Activated CD8-positive, alpha-beta T cell treated with anti-CD3 and anti-CD28 coated beads for 36 hours (primary cell): ENCODE measurements at regions not wholly inside any gene's neighbourhood (a gene's known extent, or its start where the extent isn't known, plus 50 kb on each side); places are given as distances from the start of the nearest gene placed in this dataset.
A peak's percentile ranks its signal among the peaks of the same experiment; 100 is the strongest.
"Not testable (repeated sequence)": the region's sequence is repeated elsewhere in the genome, so short reads cannot be mapped to it uniquely, and the experiment has no call there.

Source experiments
- ATAC-seq: fragments of 200-7000 bp; cut with Tn5 transposase; one replicate; pipeline ENCODE4 v1.10.0; 2021; ENCODE audit warnings: mild to moderate bottlenecking, moderate library complexity
- CTCF ChIA-PET: fragments of 350-600 bp; sonication (Branson Sonifier 250); formaldehyde crosslinking; loops from one replicate; lab custom pipeline; 2021; ENCODE audit warnings: antibody characterized with exemption; lab: Charles Lee
- POLR2A ChIA-PET: fragments of 350-600 bp; sonication (Branson Sonifier 250); formaldehyde crosslinking; loops from one replicate; lab custom pipeline; 2021; ENCODE audit warnings: antibody characterized with exemption; lab: Charles Lee
- DNase-seq: peaks from one replicate; pipeline ENCODE4 v3.0.0-alpha.2; 2020
- H3K27ac Mint-ChIP-seq: one replicate; pipeline ENCODE4 v1.8.0; 2021; ENCODE audit warnings: mild to moderate bottlenecking, mixed read lengths
- H3K27me3 Mint-ChIP-seq: one replicate; pipeline ENCODE4 v1.8.0; 2021; ENCODE audit warnings: mixed read lengths
- H3K36me3 Mint-ChIP-seq: one replicate; pipeline ENCODE4 v1.8.0; 2021; ENCODE audit warnings: low read depth, mixed read lengths
- H3K4me1 Mint-ChIP-seq: one replicate; pipeline ENCODE4 v1.8.0; 2021; ENCODE audit warnings: low read depth, mixed read lengths
- H3K4me3 Mint-ChIP-seq: one replicate; pipeline ENCODE4 v1.8.0; 2021; ENCODE audit warnings: mild to moderate bottlenecking, moderate library complexity, mixed read lengths
- H3K9me3 Mint-ChIP-seq: one replicate; pipeline ENCODE4 v1.8.0; 2021; ENCODE audit warnings: mixed read lengths
- CTCF ChIP-seq: fragments of 200-600 bp; IDR thresholded peaks from one replicate; pipeline ENCODE4 v1.8.0; 2022; ENCODE audit warnings: antibody characterized with exemption, mild to moderate bottlenecking
- intact Hi-C: fragments of 100-400 bp; cut with micrococcal nuclease; formaldehyde crosslinking; loops from one replicate; pipeline ENCODE4 v1.10.0; 2022

GRCh38 chr6:27830212-27830599 lies 82.0 kb downstream of the OR2B2 start:
- ChIA-PET CTCF (interaction anchor here (1.5 kb wide), 1 partner anchor 65 kb away, joined by 6 read pairs; no protein-coding TSS in a partner anchor), POLR2A (interaction anchor here (0.7 to 11.9 kb wide), 16 partner anchors 8 to 1799 kb away, joined by 3 to 1105 read pairs (median 7); a partner anchor contains a TSS)
- Mint-ChIP-seq H3K27ac (peak overlapping the region; percentile 98), H3K27me3 (no peaks in the 10 kb centered on the region), H3K4me3 (peak overlapping the region; percentile 88), H3K4me1 (peaks cover 31% of the 10 kb centered on the region), H3K9me3 (no peaks in the 10 kb centered on the region), H3K36me3 (peaks cover 5% of the 10 kb centered on the region)
- ATAC-seq (no peak), DNase-seq (no peak)
- intact Hi-C loops = no loop called here
- TF ChIP-seq CTCF = no peak

- POLR2A ChIA-PET = interaction anchor here (0.7 to 11.9 kb wide), 14 partner anchors 8 to 1798 kb away, joined by 3 to 1105 read pairs (median 8); a partner anchor contains a TSS
- Mint-ChIP-seq H3K4me3 (peak overlapping the region; percentile 88), H3K9me3 (no peaks in the 10 kb centered on the region), H3K27ac (peak overlapping the region; percentile 98), H3K36me3 (peaks cover 5% of the 10 kb centered on the region), H3K27me3 (no peaks in the 10 kb centered on the region), H3K4me1 (peaks cover 29% of the 10 kb centered on the region)
- CTCF ChIA-PET = interaction anchor here (1.6 kb wide), 1 partner anchor 66 kb away, joined by 3 read pairs; no protein-coding TSS in a partner anchor
- intact Hi-C loops = no loop called here
- TF ChIP-seq CTCF = no peak
- ATAC-seq = no peak
- no peak for DNase-seq
These were observed 82.6 kb downstream of the OR2B2 start for GRCh38 chr6:27829453-27830211.

GRCh38 chr6:27827477-27827876 lies 84.7 kb downstream of the OR2B2 start:
- CTCF ChIA-PET, H3K27ac Mint-ChIP-seq, H3K4me3 Mint-ChIP-seq, H3K36me3 Mint-ChIP-seq, ATAC-seq, POLR2A ChIA-PET, DNase-seq, H3K27me3 Mint-ChIP-seq, intact Hi-C loops, H3K9me3 Mint-ChIP-seq: not testable (repeated sequence)
- H3K4me1 Mint-ChIP-seq = peaks cover 32% of the 10 kb centered on the region

- DNase-seq, ATAC-seq, intact Hi-C loops, CTCF ChIA-PET, H3K4me3 Mint-ChIP-seq, H3K36me3 Mint-ChIP-seq, H3K27me3 Mint-ChIP-seq, H3K9me3 Mint-ChIP-seq: not testable (repeated sequence)
- peak overlapping the region; percentile 57 for H3K27ac Mint-ChIP-seq
- peaks cover 31% of the 10 kb centered on the region for H3K4me1 Mint-ChIP-seq
- POLR2A ChIA-PET = interaction anchor here (0.6 kb wide), 1 partner anchor 12 kb away, joined by 3 read pairs; a partner anchor contains a TSS
These were observed 85.6 kb downstream of the OR2B2 start for GRCh38 chr6:27826612-27826985.

GRCh38 chr6:27825848-27826611 lies 86.2 kb downstream of the OR2B2 start:
- ChIA-PET CTCF (interaction anchor here (2.2 kb wide), 1 partner anchor 10 kb away, joined by 13 read pairs; no protein-coding TSS in a partner anchor), POLR2A (interaction anchor here (0.6 to 9.2 kb wide), 7 partner anchors 10 to 693 kb away, joined by 3 to 364 read pairs (median 185); a partner anchor contains a TSS)
- H3K9me3 Mint-ChIP-seq, H3K27me3 Mint-ChIP-seq, DNase-seq, ATAC-seq, H3K36me3 Mint-ChIP-seq, intact Hi-C loops: not testable (repeated sequence)
- Mint-ChIP-seq H3K4me3 (peak overlapping the region; percentile 65), H3K27ac (peak overlapping the region; percentile 76), H3K4me1 (peaks cover 31% of the 10 kb centered on the region)

- intact Hi-C loops = no loop called here
- no peaks in the 10 kb centered on the region for H3K27me3 Mint-ChIP-seq
- peaks cover 9% of the 10 kb centered on the region for H3K36me3 Mint-ChIP-seq
- ChIA-PET POLR2A (interaction anchor here (0.8 to 9.2 kb wide), 19 partner anchors 11 to 1805 kb away, joined by 3 to 364 read pairs (median 4); a partner anchor contains a TSS), CTCF (interaction anchor here (1.3 to 8.8 kb wide), 4 partner anchors 11 to 71 kb away, joined by 3 to 74 read pairs (median 8); a partner anchor contains a TSS)
- TF ChIP-seq CTCF = no peak
- ATAC-seq (peak; percentile 1), DNase-seq (no peak)
- H3K27ac Mint-ChIP-seq = peak overlapping the region; percentile 99
- H3K4me1 Mint-ChIP-seq = peaks cover 25% of the 10 kb centered on the region
- no peaks in the 10 kb centered on the region for H3K9me3 Mint-ChIP-seq
- H3K4me3 Mint-ChIP-seq = peak overlapping the region; percentile 91
These were observed 87.0 kb downstream of the OR2B2 start for GRCh38 chr6:27825025-27825793.

GRCh38 chr6:27824211-27825024 lies 87.8 kb downstream of the OR2B2 start:
- DNase-seq (peak; percentile 67), ATAC-seq (peak; percentile 65)
- CTCF ChIA-PET = interaction anchor here (1.3 to 8.8 kb wide), 4 partner anchors 11 to 72 kb away, joined by 3 to 74 read pairs (median 8); a partner anchor contains a TSS
- intact Hi-C loops, H3K36me3 Mint-ChIP-seq, H3K9me3 Mint-ChIP-seq, H3K27me3 Mint-ChIP-seq: not testable (repeated sequence)
- Mint-ChIP-seq H3K27ac (peak overlapping the region; percentile 99), H3K4me3 (peak overlapping the region; percentile 91), H3K4me1 (peaks cover 25% of the 10 kb centered on the region)
- POLR2A ChIA-PET = interaction anchor here (0.7 to 9.2 kb wide), 21 partner anchors 12 to 1804 kb away, joined by 3 to 364 read pairs (median 5); a partner anchor contains a TSS
